ENCODE measurements at regions not wholly inside any gene's neighbourhood (a gene's known extent, or its start where the extent isn't known, plus 50 kb on each side); places are given as distances from the start of the nearest gene placed in this dataset.

DNA sequence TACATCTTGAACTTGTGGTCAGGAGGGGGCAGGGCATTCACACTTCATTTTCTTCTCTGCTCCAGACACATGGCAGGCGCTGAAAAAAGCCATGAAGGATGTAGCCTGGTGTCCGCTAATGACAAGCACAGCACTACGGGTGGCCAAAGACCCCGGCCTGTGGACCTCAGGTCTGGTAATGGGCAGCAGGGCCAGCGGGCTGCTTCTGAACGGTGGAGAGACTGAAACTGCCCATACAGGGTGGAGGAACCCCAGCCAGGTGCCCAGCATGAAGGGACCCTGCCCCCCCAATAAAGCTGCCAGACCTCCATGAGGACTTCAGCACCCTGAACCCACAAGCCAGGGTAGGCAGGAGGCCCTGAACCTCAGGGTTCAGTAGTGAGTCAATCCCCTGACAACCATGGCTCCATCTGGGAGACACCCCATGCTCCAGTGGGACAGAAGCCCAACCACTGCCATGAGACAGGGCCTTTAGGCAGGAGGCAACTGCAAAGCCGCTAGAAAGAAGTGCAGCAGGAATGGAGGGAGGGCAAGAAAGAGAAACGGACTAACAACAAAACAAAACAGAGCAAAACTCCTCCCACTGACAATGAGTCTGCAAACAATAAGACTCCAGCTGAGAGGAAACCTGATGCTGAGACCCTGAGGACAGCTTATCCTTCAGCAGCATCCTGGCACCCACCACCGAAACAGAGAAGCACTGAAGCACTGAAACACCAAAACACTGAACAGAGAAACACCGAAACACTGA lies 140.2 kb upstream of the PPP2R2D start:
- DNase-seq, result no peak

- DNase-seq, result no peak
These were observed 137.8 kb upstream of the PPP2R2D start for GRCh38 chr10:131762789-131763696.

DNA sequence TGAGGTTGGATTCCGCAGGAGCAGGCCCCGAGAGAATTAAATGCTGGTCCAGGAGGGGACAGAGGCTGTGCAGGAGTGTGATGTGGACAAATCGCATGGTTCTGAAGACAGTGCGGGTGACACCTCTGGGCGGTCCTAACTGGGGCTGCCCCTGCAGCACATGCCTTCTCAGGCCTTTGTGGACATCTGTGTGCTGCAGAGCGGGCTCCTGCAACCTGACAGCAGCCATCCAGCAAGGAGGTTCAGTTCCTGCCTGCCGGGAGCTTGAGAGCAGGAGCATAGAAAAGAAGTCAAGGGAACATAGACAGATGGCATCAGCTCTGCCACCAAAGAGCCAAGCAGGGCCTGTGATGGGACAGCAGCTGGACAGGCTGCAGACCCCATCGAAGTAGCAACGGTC lies 135.9 kb upstream of the PPP2R2D start:
- DNase-seq, result no peak

DNA sequence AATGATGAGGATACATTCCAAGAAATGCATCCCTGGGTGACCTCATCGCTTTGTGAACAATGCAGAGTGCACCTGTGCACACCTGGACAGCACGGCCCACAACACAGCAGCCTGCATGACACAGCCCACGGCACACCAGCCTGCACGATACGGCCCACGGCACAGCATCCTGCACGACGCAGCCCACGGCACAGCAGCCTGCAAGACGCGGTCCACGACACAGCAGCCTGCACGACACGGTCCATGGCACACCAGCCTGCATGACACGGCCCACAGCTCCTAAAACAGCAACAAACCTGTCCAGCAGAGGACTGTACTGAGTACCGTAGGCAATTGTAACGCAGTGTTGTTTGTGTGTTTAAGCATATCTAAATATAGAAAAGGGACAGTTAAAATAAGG lies 134.7 kb upstream of the PPP2R2D start:
- no peak for DNase-seq

DNA sequence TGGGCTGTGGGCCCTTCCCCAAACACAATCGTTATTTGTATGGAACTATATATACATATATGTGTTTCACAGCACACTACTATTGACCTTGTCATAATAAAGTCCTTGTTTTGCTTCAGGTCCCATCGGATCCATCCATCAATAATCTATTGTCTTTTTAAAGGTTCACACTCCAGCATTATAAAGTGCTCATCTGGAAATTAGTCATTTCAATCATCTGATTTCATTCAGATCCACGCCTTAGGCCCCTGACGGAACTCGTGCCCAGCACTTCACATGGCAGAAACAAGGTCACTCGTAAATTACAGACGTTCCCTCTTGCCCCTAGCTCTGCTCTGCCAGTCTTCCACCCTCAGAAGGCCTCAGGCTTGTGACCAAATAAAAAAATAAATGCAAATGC lies 133.1 kb upstream of the PPP2R2D start:
- no peak for DNase-seq

DNA sequence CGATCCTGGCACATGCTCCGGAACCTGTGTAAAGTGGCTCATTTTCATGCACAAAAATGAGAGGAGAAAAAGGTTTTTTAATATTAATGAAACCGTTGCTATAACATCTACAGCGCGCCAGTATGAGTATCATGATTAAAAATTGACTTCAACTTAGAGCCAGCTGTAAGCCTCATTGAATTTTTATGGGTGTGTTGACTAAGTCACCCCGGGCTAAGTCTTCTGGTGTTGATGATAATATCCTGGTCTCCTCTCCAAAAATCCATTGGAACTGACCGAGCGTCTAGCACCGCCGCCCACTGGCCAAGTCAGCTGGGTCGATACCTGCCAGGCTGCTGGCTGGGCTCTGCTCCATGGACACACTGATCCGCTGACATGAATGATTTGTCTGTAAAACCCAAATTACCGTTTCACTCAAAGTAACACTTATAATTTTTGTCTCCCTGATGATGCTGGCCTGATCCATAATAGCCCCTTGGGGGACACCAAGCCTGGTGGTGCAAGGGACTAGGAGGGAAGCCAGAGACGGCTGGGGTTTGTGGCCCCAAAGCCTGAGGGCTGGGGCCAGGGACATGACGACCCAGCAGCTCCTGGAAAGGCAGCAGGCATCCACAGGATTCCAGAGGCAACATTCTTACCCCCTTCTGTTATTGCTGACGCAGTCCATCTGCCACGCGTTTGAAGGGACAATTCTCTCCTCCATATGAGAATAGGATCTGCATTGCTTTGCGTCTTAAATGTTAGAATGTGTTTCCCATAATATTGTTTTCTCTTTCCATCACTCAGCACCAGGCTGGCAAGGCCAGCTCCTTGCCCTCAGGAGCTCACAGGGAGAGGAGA lies 131.0 kb upstream of the PPP2R2D start:
- DNase-seq, result no peak

DNA sequence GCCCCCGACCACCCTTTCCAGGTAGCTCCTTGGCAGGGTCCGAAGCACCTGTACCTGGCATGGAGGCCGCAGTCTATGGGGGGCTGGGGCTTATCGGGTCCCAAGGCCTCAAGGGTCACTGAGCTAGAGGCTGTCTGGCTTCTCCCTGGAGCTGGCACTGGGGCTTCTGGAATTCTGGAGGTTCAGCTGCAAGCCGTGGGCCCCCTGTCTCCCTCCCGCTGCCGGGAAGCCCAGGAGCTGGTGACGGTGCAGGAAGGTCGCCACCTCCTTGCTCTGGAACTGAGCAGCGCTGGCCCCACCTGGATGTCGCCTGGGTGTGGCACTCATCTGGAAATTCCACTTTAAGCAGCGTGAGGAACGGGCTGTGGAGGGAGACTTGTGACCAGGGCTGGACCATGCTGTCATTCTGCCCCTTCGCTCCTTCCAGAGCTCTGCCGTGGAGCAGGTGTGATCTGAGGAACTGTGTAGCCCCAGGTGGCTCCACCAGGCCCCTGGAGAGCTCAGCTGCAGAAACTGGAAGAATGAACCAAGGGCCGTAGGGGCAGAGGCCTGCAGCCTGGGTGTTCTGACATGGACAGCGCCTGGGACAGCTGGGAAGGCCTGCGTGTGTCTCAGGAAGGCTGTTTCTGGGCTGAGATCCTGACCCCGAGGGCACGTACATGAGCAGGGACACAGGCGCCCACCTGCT lies 129.7 kb upstream of the PPP2R2D start:
- DNase-seq, result no peak

DNA sequence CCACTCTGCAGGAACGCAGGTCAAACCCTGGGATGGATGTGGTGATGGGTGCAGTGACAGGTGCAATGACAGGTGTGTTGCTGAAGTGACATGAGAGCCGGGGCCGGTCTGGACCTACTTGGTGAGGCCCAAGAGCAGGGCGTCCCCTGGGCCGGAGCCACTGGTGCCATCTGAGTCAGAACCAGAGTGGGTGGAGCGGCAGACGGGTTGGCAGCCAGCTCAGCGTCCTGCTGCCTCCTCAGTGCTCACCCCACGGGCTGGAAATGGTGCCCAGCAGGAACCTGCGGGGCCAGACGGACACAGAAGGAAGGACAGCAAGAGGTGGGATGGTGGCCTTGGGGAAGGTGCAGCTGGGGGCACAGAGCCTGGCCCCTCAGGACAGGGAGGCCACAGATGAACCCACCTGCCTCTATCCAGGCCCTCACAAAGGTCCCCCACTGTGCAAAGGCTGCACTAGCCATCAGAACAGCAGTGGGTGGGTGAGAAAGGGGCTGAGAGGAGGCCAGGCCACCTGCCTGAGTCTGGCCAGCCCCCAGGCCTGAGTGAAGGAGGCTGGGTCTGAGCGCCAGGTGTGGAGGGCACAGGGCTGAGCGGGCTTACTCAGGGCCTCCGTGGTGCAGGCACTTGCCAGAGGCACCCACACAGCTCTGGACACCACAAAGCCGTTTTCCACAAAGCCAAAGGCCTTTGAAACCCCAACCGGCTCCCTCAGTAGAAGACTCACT lies 129.0 kb upstream of the PPP2R2D start:
- DNase-seq, result no peak

- no peak for DNase-seq
These were observed 128.4 kb upstream of the PPP2R2D start for GRCh38 chr10:131772441-131772840.

DNA sequence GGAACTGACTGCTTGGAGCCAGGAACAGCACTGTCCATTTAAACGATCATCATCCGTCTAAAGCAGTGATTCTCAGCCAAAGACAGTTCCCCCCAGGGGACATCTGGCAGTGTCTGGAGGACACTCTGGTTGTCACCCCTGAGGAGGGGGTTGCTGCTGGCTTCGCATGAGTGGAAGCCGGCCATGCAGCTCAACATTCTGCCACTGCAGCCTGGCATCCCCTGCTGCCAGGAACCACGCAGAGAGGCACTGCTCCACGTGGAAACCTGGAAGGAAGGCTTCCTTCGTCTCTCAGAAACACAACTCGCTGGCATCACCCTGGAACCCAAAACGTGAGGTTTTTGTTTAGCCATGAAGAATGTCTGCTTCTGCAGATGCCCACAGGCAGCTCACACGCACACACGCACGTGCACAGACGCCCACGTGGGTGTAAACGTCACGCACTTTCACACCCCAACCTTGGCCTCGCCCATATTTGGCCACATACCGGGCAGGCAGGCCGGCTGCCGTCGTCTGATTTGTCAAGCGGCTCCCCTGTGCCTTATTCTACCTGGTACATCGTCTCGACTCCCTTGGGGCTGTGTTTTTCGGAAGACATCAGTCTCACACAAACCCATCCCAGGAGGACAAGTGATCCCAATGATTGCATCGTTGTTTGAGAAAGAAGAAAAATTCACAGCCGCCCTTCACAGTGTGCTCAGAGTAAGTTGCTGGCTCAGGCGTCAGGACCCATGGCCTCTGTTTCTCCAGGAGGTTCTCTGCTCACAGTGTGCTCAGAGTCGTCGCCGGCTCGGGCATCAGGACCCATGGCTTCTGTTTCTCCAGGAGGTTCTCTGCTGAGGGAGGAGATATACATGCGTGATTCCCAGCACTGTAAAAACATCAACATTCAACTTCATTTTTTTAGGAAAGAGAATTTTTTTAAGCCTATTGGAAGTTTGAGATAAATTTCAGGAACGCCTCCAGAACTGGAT lies 127.2 kb upstream of the PPP2R2D start:
- DNase-seq, result no peak

DNA sequence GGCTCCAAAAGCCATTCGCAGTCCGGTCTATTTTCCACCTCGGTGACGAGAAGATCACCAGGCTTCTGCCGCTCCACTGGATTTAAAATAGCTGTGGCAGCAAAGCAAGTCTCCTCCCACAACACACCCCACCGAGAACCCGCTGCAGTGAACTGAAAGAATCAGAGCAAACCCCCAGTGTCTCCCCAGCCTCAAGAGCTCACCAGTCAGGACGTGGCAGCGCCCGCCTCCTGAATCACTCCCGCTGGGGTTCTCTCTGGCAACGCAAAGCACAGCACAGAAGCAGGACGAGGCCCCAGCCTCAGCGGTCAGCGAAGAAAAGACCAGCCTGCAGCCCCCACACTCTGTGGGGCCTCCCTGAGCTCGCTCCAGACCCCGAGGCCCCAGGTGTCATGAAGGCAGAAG lies 126.1 kb upstream of the PPP2R2D start:
- no peak for DNase-seq

GRCh38 chr10:131775433-131775832 lies 125.4 kb upstream of the PPP2R2D start:
- no peak for DNase-seq

- no peak for DNase-seq
These were observed 125.0 kb upstream of the PPP2R2D start for GRCh38 chr10:131775833-131776232.

DNA sequence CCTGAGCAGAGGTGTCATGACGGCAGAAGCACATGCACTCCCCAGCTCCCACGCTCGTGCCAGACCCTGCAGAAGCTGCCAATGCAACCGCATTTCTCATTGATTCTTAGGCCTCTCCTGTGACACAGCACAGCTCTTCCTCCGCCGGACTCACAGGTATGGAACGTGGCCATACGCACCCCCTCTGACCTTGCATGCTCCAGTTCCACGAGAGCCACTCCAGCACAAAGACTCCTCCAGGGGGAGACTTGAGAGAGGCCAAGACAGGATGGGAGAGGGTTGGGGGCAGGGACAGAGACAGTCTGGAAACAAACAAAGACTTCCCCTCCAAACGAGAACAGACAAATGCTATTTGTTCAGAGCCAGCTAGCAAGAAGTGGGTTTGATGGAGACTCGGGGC lies 124.3 kb upstream of the PPP2R2D start:
- no peak for DNase-seq

DNA sequence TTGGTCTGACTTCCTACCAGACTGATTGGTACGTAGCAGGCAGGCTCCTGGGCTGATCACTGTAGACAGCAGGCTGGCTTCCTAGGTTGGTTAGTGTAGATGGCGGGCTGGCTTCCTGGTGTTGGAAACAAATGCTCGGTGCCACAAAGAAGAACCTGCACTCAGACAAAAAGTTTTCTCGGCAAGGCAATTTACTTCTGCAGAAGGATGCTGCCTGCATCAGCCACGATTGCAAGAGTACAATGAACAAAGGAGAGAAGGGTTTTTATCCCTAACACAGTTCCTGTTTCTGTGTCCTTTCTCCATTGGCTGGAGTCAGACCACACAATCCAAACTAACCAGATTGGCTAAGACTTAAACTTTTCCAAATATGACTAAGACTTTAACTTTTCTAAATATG lies 123.6 kb upstream of the PPP2R2D start:
- DNase-seq, result no peak

DNA sequence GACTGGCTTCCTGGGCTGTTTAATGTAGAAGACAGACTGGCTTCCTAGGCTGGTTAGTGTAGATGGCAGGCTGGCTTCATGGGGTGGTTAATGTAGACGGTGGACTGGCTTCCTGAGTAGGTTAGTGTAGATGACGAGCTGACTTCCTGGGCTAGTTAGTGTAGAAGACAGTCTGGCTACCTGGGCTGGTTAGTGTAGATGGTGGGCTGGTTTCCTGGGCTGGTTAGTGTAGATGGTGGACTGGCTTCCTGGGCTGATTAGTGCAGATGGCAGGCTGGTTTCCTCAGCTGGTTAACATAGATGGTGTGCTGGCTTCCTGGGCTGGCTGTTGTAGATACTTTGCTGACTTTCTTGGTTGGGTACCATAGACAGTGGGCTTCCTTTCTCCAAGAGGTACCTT lies 122.9 kb upstream of the PPP2R2D start:
- no peak for DNase-seq

DNA sequence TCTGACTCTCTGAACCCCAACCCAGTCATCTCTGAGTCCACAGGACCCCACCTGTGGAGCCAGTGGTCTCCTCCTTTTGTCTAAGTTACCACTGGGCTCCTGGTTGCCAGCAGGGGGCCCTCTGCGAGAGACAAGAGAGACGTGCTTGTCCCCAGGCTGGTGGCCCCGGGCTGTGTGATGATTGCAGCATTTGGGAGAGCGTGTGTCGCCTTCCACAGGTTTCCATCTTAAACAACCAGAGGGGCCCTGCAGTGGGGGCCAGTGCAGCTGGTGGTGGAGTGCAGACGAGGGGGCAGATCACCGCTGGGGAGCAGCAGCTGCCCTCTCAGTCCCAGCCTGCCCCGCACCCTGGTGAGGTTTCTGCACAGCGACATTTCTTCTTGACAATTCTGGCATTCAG lies 122.4 kb upstream of the PPP2R2D start:
- no peak for DNase-seq

GRCh38 chr10:131778842-131779241 lies 122.0 kb upstream of the PPP2R2D start:
- no peak for DNase-seq

- DNase-seq, result no peak
These were observed 121.0 kb upstream of the PPP2R2D start for GRCh38 chr10:131779661-131780394.

- DNase-seq, result no peak
These were observed 119.7 kb upstream of the PPP2R2D start for GRCh38 chr10:131781076-131781475.

Data from NCI-H1105 (cell line).